ENCODE measurements at regions not wholly inside any gene's neighbourhood (a gene's known extent, or its start where the extent isn't known, plus 50 kb on each side); places are given as distances from the start of the nearest gene placed in this dataset.
A peak's percentile ranks its signal among the peaks of the same experiment; 100 is the strongest.

DNA sequence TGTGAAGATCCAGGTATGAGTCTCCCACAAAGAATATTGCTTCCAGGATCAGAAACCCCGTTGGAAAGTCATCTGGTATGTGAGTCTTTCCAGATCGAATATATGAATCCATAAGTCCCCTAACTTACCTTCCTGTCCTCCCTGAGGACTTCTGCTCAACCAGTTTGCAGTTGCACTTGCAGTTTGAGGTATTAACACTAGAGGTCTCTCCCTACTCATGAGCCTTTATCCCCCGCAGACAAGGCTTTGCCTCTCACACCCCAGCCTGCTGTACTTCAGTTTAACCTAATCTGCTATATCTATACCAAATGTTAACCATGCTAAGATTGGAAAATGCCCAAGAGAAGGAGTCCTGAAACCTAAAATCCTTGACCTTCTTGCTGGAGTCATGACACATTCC, 135.3 kb upstream of the DEFB112 start:
- Mint-ChIP-seq H3K27ac (ENCODE audit: unreplicated experiment) (no peak overlapping the region), H3K9me3 (ENCODE audit: unreplicated experiment) (no peaks in the 10 kb centered on the region), H3K4me3 (ENCODE audit: unreplicated experiment) (no peak overlapping the region), H3K4me1 (ENCODE audit: unreplicated experiment) (no peaks in the 10 kb centered on the region), H3K27me3 (ENCODE audit: unreplicated experiment) (peaks cover 26% of the 10 kb centered on the region), H3K36me3 (ENCODE audit: unreplicated experiment) (no peaks in the 10 kb centered on the region)
- TF ChIP-seq, protein P1, sequence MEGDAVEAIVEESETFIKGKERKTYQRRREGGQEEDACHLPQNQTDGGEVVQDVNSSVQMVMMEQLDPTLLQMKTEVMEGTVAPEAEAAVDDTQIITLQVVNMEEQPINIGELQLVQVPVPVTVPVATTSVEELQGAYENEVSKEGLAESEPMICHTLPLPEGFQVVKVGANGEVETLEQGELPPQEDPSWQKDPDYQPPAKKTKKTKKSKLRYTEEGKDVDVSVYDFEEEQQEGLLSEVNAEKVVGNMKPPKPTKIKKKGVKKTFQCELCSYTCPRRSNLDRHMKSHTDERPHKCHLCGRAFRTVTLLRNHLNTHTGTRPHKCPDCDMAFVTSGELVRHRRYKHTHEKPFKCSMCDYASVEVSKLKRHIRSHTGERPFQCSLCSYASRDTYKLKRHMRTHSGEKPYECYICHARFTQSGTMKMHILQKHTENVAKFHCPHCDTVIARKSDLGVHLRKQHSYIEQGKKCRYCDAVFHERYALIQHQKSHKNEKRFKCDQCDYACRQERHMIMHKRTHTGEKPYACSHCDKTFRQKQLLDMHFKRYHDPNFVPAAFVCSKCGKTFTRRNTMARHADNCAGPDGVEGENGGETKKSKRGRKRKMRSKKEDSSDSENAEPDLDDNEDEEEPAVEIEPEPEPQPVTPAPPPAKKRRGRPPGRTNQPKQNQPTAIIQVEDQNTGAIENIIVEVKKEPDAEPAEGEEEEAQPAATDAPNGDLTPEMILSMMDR (IDR thresholded peaks at IDR 0.05), result peak; percentile 31
- DNase-seq (ENCODE audit: extremely low spot score, unreplicated experiment), result no peak

DNA sequence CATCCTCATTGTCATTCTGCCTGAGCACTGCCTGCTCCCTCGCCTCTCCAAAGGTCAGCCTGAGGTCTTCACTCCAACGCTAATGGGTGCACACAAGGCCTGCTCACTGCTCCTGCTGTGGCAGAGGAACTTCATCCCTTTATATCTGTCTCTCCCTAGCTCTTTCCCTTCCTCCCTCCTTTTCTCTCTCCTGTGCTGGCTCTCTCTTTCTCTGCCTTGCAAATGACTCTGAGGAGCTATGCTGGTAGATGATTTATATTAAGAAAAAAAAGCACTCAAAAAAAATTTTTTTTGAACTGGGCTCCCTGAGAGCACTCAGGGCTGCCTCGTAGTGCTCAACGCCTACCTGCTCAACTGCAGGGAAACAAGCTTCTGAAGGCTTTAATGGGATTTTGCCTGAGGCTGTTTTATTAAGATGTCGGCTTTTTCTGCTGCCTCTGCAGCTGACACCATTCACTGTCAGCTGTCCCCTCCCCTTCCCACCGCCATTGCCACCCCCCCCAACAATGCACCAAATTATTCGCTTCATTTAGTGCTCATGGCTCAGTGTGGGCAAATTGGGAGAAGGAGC, 137.7 kb upstream of the DEFB112 start:
- Mint-ChIP-seq H3K27me3 (ENCODE audit: unreplicated experiment) (peaks cover 29% of the 10 kb centered on the region), H3K4me1 (ENCODE audit: unreplicated experiment) (no peaks in the 10 kb centered on the region), H3K27ac (ENCODE audit: unreplicated experiment) (no peak overlapping the region), H3K9me3 (ENCODE audit: unreplicated experiment) (no peaks in the 10 kb centered on the region), H3K36me3 (ENCODE audit: unreplicated experiment) (no peaks in the 10 kb centered on the region), H3K4me3 (ENCODE audit: unreplicated experiment) (no peak overlapping the region)
- TF ChIP-seq, protein P1 (IDR thresholded peaks at IDR 0.05), result no peak
- no peak for DNase-seq (ENCODE audit: extremely low spot score, unreplicated experiment)

DNA sequence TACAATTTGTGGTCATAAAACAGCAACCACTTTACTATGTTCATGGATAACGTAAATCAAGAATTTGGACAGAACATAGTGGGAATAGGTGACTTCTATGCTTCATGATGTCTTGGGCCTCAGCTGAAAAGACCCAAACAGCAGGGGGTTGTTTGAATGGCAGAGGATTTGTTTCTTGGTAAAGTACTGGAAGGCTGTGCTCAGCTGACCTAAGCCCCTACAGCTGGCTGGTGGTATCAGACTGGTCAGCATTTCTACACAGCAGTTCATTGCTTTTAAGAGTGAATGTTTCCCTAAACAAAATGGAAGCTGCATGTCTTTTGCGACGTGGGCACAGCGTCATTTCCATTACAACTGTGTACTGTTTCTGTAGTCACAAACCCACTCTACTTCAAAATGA, 148.5 kb upstream of the DEFB112 start:
- no peaks in the 10 kb centered on the region for H3K36me3 Mint-ChIP-seq (ENCODE audit: unreplicated experiment)
- peaks cover 39% of the 10 kb centered on the region for H3K27me3 Mint-ChIP-seq (ENCODE audit: unreplicated experiment)
- H3K4me3 Mint-ChIP-seq (ENCODE audit: unreplicated experiment), result no peak overlapping the region
- no peaks in the 10 kb centered on the region for H3K4me1 Mint-ChIP-seq (ENCODE audit: unreplicated experiment)
- H3K9me3 Mint-ChIP-seq (ENCODE audit: unreplicated experiment), result no peaks in the 10 kb centered on the region
- no peak for DNase-seq (ENCODE audit: extremely low spot score, unreplicated experiment)
- TF ChIP-seq, protein P1 (IDR thresholded peaks at IDR 0.05), result no peak
- no peak overlapping the region for H3K27ac Mint-ChIP-seq (ENCODE audit: unreplicated experiment)

DNA sequence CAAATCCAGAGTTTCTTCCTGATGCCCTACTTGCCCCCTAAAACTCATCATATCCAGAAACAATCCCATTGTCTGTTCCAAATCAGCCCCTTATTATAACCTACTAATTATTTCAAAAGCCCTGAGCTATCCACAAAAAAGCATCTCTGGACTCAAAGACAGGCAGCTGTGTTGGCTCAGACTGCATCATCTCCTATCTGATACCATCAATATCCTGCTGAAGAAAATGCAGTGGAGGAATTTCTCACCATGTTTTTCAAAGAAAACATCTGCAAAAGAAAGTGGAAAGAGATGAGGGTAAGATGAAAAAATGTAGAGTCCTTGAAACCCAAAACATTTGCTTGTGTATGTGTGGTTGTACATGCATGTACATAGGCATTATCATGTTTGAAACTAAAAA, 153.0 kb upstream of the DEFB112 start:
- no peak overlapping the region for H3K4me3 Mint-ChIP-seq (ENCODE audit: unreplicated experiment)

DNA sequence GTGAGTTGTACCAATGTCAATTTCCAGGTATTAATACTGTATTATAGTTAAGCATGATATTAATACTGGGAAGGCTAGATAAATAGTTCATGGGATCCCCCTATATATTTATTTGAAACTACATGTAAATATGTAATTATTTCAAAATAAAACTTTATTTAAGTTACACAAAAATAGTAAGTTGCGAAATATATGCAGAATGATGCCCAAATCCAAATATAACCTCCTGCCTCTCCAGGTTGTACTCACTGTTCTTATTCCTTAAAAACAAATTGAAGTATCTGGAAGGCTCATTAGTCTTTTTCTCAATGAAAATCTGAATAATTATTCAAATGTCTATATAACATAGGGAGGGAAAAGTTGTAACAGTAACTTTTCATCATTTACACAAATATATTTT, 161.9 kb upstream of the DEFB112 start:
- Mint-ChIP-seq H3K27me3 (ENCODE audit: unreplicated experiment) (peaks cover 25% of the 10 kb centered on the region), H3K4me1 (ENCODE audit: unreplicated experiment) (no peaks in the 10 kb centered on the region), H3K9me3 (ENCODE audit: unreplicated experiment) (no peaks in the 10 kb centered on the region), H3K4me3 (ENCODE audit: unreplicated experiment) (no peak overlapping the region), H3K36me3 (ENCODE audit: unreplicated experiment) (no peaks in the 10 kb centered on the region), H3K27ac (ENCODE audit: unreplicated experiment) (no peak overlapping the region)
- DNase-seq (ENCODE audit: extremely low spot score, unreplicated experiment), result no peak
- TF ChIP-seq, protein P1 (IDR thresholded peaks at IDR 0.05), result no peak

More for the DNA sequence above, 153.0 kb upstream of the DEFB112 start:
- no peaks in the 10 kb centered on the region for H3K36me3 Mint-ChIP-seq (ENCODE audit: unreplicated experiment)
- H3K9me3 Mint-ChIP-seq (ENCODE audit: unreplicated experiment), result no peaks in the 10 kb centered on the region
- no peak for DNase-seq (ENCODE audit: extremely low spot score, unreplicated experiment)
- no peak overlapping the region for H3K27ac Mint-ChIP-seq (ENCODE audit: unreplicated experiment)
- no peaks in the 10 kb centered on the region for H3K4me1 Mint-ChIP-seq (ENCODE audit: unreplicated experiment)
- H3K27me3 Mint-ChIP-seq (ENCODE audit: unreplicated experiment), result peaks cover 55% of the 10 kb centered on the region
- TF ChIP-seq, protein P1 (IDR thresholded peaks at IDR 0.05), result no peak
